ENCODE measurements at regions not wholly inside any gene's neighbourhood (a gene's known extent, or its start where the extent isn't known, plus 50 kb on each side); places are given as distances from the start of the nearest gene placed in this dataset.

GRCh38 chr19:30148803-30149202 lies 206.8 kb downstream of the URI1 start:
- no peak overlapping the region for H3K4me3 ChIP-seq (ENCODE audit: low read length)
- H3K4me2 ChIP-seq (ENCODE audit: low read length): no peak overlapping the region
- H3K36me3 ChIP-seq (replicated peaks; ENCODE audit: low read depth, low read length): no peaks in the 10 kb centered on the region
- no peaks in the 10 kb centered on the region for H3K9me3 ChIP-seq (ENCODE audit: insufficient read depth, low read length)
- no peak overlapping the region for H3K9ac ChIP-seq (ENCODE audit: low read length)
- H3K4me1 ChIP-seq (ENCODE audit: low read length): peaks cover 16% of the 10 kb centered on the region
- no peaks in the 10 kb centered on the region for H3K79me2 ChIP-seq (ENCODE audit: low read length)
- peaks cover 38% of the 10 kb centered on the region for H3K27me3 ChIP-seq (ENCODE audit: low read depth, low read length)
- no peak for TF ChIP-seq CTCF (IDR thresholded peaks at IDR 0.05; ENCODE audit: low read depth, low read length)
- no peak for TF ChIP-seq EZH2phosphoT487 (IDR thresholded peaks at IDR 0.05; ENCODE audit: low read depth)
- peaks cover 9% of the 10 kb centered on the region for H4K20me1 ChIP-seq (ENCODE audit: insufficient read depth, low read length)
- H2AFZ ChIP-seq (ENCODE audit: low read depth, low read length): no peak overlapping the region
- no peak overlapping the region for H3K27ac ChIP-seq (ENCODE audit: low read length)

GRCh38 chr19:30149300-30149699 lies 207.3 kb downstream of the URI1 start:
- TF ChIP-seq EZH2phosphoT487 (IDR thresholded peaks at IDR 0.05; ENCODE audit: low read depth): no peak
- TF ChIP-seq CTCF (IDR thresholded peaks at IDR 0.05; ENCODE audit: low read depth, low read length): no peak
- Histone ChIP-seq H4K20me1 (ENCODE audit: insufficient read depth, low read length) (peaks cover 9% of the 10 kb centered on the region), H3K4me1 (ENCODE audit: low read length) (peaks cover 20% of the 10 kb centered on the region), H3K27ac (ENCODE audit: low read length) (no peak overlapping the region), H3K36me3 (replicated peaks; ENCODE audit: low read depth, low read length) (no peaks in the 10 kb centered on the region), H3K4me3 (ENCODE audit: low read length) (no peak overlapping the region), H3K27me3 (ENCODE audit: low read depth, low read length) (peaks cover 40% of the 10 kb centered on the region), H3K4me2 (ENCODE audit: low read length) (no peak overlapping the region), H3K9me3 (ENCODE audit: insufficient read depth, low read length) (no peaks in the 10 kb centered on the region), H2AFZ (ENCODE audit: low read depth, low read length) (no peak overlapping the region), H3K79me2 (ENCODE audit: low read length) (no peaks in the 10 kb centered on the region), H3K9ac (ENCODE audit: low read length) (no peak overlapping the region)

- peaks cover 25% of the 10 kb centered on the region for H3K4me1 ChIP-seq (ENCODE audit: low read length)
- H3K27ac ChIP-seq (ENCODE audit: low read length): no peak overlapping the region
- no peaks in the 10 kb centered on the region for H3K9me3 ChIP-seq (ENCODE audit: insufficient read depth, low read length)
- no peaks in the 10 kb centered on the region for H3K79me2 ChIP-seq (ENCODE audit: low read length)
- H2AFZ ChIP-seq (ENCODE audit: low read depth, low read length): no peak overlapping the region
- TF ChIP-seq EZH2phosphoT487 (IDR thresholded peaks at IDR 0.05; ENCODE audit: low read depth): no peak
- TF ChIP-seq CTCF (IDR thresholded peaks at IDR 0.05; ENCODE audit: low read depth, low read length): no peak
- no peak overlapping the region for H3K4me3 ChIP-seq (ENCODE audit: low read length)
- H4K20me1 ChIP-seq (ENCODE audit: insufficient read depth, low read length): peaks cover 9% of the 10 kb centered on the region
- no peaks in the 10 kb centered on the region for H3K36me3 ChIP-seq (replicated peaks; ENCODE audit: low read depth, low read length)
- H3K4me2 ChIP-seq (ENCODE audit: low read length): no peak overlapping the region
- peaks cover 53% of the 10 kb centered on the region for H3K27me3 ChIP-seq (ENCODE audit: low read depth, low read length)
- H3K9ac ChIP-seq (ENCODE audit: low read length): no peak overlapping the region
These were observed 208.6 kb downstream of the URI1 start for GRCh38 chr19:30150626-30151025.

- Histone ChIP-seq H2AFZ (ENCODE audit: low read depth, low read length) (no peak overlapping the region), H3K27me3 (ENCODE audit: low read depth, low read length) (peaks cover 58% of the 10 kb centered on the region), H3K4me3 (ENCODE audit: low read length) (no peak overlapping the region), H3K4me2 (ENCODE audit: low read length) (no peak overlapping the region), H3K4me1 (ENCODE audit: low read length) (peaks cover 25% of the 10 kb centered on the region), H3K9me3 (ENCODE audit: insufficient read depth, low read length) (no peaks in the 10 kb centered on the region), H3K79me2 (ENCODE audit: low read length) (no peaks in the 10 kb centered on the region), H3K36me3 (replicated peaks; ENCODE audit: low read depth, low read length) (no peaks in the 10 kb centered on the region), H3K27ac (ENCODE audit: low read length) (no peak overlapping the region), H4K20me1 (ENCODE audit: insufficient read depth, low read length) (peaks cover 9% of the 10 kb centered on the region), H3K9ac (ENCODE audit: low read length) (no peak overlapping the region)
- TF ChIP-seq EZH2phosphoT487 (IDR thresholded peaks at IDR 0.05; ENCODE audit: low read depth) (no peak), CTCF (IDR thresholded peaks at IDR 0.05; ENCODE audit: low read depth, low read length) (no peak)
These were observed 209.0 kb downstream of the URI1 start for GRCh38 chr19:30151081-30151480.

Measured in OCI-LY3 (cell line).